SK-N-SH (cell line): ENCODE measurements at regions not wholly inside any gene's neighbourhood (a gene's known extent, or its start where the extent isn't known, plus 50 kb on each side); places are given as distances from the start of the nearest gene placed in this dataset.

Experiments
- CTCF ChIP-seq: fragments of 200-600 bp; sonication (generic); IDR thresholded peaks from 2 replicates; pipeline ENCODE4 v1.6.1; 2017; ENCODE audit warnings: antibody characterized with exemption, mild to moderate bottlenecking, moderate library complexity
- EP300 ChIP-seq, 2 experiments: IDR thresholded peaks; 2 replicates each; pipeline versions ENCODE4 v1.4.0 to v1.6.1; 2012; ENCODE audit warnings: borderline replicate concordance in 1 of 2, low read depth in 1 of 2, low read length in 1 of 2
- FOXJ3 ChIP-seq: sonication (generic); formaldehyde crosslinking; IDR thresholded peaks from 2 replicates; pipeline ENCODE4 v1.5.1; 2020; ENCODE audit warnings: mild to moderate bottlenecking, missing genetic modification reagents
- GATA2 ChIP-seq: sonication (generic); formaldehyde crosslinking; IDR thresholded peaks from 2 replicates; pipeline ENCODE4 v1.5.0; 2020; ENCODE audit warnings: mild to moderate bottlenecking, missing genetic modification reagents
- JUND ChIP-seq: IDR thresholded peaks from 2 replicates; pipeline ENCODE4 v1.4.0; 2012
- MAX ChIP-seq: IDR thresholded peaks from 2 replicates; pipeline ENCODE4 v1.4.0; 2012; ENCODE audit warnings: low read depth
- POLR2AphosphoS5 ChIP-seq: IDR thresholded peaks from 2 replicates; pipeline ENCODE4 v1.6.1; 2012; ENCODE audit warnings: low read depth, low read length
- RAD21 ChIP-seq: IDR thresholded peaks from 2 replicates; pipeline ENCODE4 v1.6.1; 2012; ENCODE audit warnings: mild to moderate bottlenecking, low read length
- RFX5 ChIP-seq: IDR thresholded peaks from 2 replicates; pipeline ENCODE4 v1.6.1; 2012; ENCODE audit warnings: mild to moderate bottlenecking, improper control_type of control experiment, low read length
- TF ChIP-seq, protein P1 (sequence below): IDR thresholded peaks from 2 replicates; pipeline ENCODE4 v1.6.1; 2012; ENCODE audit warnings: mild to moderate bottlenecking, low read depth, low read length, moderate library complexity

DNA sequence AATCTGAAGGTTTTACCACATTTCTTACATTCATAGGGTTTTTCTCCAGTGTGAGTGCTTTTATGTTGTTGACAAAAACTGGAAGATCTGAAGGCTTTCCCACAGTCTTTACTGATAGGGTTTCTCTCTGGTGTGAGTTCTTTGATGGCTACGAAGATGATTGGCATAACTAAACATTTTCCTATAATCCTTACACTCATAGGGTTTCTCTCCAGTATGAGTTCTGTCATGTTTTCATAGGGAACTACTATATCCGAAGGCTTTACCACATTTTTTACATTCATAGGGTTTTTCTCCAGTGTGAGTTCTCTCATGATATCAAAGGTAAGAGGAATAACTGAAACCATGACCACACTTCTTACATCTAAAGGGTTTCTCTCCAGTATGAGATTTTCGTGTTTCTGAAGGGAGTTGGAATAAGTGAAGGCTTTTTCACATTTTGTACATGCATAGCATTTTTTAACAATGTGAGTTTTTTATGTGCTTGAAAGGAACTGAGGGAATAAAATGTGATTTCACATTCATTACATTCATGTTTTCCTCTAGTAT is 1987.7 kb downstream of the TP53TG3F start:
- TF ChIP-seq CTCF, result no peak
- TF ChIP-seq EP300 (IDR thresholded peaks at IDR 0.05; ENCODE audit: borderline replicate concordance in 1 of 2, low read depth in 1 of 2, low read length in 1 of 2), result no peak
- no peak for TF ChIP-seq RFX5
- TF ChIP-seq MAX, result no peak
- no peak for TF ChIP-seq GATA2
- TF ChIP-seq RAD21, result no peak
- no peak for TF ChIP-seq FOXJ3 (CRISPR knock-in tag)
- TF ChIP-seq POLR2AphosphoS5, result no peak
- TF ChIP-seq, protein P1, sequence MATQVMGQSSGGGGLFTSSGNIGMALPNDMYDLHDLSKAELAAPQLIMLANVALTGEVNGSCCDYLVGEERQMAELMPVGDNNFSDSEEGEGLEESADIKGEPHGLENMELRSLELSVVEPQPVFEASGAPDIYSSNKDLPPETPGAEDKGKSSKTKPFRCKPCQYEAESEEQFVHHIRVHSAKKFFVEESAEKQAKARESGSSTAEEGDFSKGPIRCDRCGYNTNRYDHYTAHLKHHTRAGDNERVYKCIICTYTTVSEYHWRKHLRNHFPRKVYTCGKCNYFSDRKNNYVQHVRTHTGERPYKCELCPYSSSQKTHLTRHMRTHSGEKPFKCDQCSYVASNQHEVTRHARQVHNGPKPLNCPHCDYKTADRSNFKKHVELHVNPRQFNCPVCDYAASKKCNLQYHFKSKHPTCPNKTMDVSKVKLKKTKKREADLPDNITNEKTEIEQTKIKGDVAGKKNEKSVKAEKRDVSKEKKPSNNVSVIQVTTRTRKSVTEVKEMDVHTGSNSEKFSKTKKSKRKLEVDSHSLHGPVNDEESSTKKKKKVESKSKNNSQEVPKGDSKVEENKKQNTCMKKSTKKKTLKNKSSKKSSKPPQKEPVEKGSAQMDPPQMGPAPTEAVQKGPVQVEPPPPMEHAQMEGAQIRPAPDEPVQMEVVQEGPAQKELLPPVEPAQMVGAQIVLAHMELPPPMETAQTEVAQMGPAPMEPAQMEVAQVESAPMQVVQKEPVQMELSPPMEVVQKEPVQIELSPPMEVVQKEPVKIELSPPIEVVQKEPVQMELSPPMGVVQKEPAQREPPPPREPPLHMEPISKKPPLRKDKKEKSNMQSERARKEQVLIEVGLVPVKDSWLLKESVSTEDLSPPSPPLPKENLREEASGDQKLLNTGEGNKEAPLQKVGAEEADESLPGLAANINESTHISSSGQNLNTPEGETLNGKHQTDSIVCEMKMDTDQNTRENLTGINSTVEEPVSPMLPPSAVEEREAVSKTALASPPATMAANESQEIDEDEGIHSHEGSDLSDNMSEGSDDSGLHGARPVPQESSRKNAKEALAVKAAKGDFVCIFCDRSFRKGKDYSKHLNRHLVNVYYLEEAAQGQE, result no peak
- TF ChIP-seq JUND, result no peak
